ENCODE measurements at regions not wholly inside any gene's neighbourhood (a gene's known extent, or its start where the extent isn't known, plus 50 kb on each side); places are given as distances from the start of the nearest gene placed in this dataset.

DNA sequence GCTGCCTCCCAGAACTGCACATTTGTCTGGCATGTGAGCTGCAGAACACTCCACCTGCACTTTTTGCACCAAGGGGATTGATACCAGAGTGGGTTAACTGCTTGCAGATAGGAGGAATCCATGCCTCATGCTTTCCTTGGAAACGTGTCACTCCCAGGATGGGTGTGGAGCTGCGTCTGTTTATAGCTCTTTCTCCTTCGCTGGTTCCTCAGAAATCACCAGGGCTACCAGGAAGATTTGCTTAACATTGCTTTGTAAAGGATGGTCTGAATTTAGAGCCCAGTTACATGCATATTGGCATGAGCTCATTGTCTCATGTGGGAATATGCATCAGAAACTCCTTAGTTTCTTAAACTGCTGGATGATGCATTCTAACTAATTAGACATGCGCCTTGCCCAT lies 234.6 kb downstream of the GADD45G start:
- TF ChIP-seq, protein P1, sequence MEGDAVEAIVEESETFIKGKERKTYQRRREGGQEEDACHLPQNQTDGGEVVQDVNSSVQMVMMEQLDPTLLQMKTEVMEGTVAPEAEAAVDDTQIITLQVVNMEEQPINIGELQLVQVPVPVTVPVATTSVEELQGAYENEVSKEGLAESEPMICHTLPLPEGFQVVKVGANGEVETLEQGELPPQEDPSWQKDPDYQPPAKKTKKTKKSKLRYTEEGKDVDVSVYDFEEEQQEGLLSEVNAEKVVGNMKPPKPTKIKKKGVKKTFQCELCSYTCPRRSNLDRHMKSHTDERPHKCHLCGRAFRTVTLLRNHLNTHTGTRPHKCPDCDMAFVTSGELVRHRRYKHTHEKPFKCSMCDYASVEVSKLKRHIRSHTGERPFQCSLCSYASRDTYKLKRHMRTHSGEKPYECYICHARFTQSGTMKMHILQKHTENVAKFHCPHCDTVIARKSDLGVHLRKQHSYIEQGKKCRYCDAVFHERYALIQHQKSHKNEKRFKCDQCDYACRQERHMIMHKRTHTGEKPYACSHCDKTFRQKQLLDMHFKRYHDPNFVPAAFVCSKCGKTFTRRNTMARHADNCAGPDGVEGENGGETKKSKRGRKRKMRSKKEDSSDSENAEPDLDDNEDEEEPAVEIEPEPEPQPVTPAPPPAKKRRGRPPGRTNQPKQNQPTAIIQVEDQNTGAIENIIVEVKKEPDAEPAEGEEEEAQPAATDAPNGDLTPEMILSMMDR (conservative IDR thresholded peaks at IDR 0.05; ENCODE audit: low read depth in 2 of 2), result no peak
- TF ChIP-seq EZH2phosphoT487 (IDR thresholded peaks at IDR 0.05; ENCODE audit: unreplicated experiment) (no peak), EZH2 (IDR thresholded peaks at IDR 0.05; ENCODE audit: low read depth, unreplicated experiment) (no peak), JUNB (IDR thresholded peaks at IDR 0.05; ENCODE audit: unreplicated experiment) (no peak), POLR2AphosphoS5 (IDR thresholded peaks at IDR 0.05; ENCODE audit: low read depth) (no peak), ZNF331 (CRISPR knock-in tag; IDR thresholded peaks at IDR 0.05; ENCODE audit: low read depth) (no peak), CREB1 (CRISPR knock-in tag; IDR thresholded peaks at IDR 0.05; ENCODE audit: low read depth) (no peak), STAT1 (IDR thresholded peaks at IDR 0.05; ENCODE audit: unreplicated experiment) (no peak)
- TF ChIP-seq, protein P2, sequence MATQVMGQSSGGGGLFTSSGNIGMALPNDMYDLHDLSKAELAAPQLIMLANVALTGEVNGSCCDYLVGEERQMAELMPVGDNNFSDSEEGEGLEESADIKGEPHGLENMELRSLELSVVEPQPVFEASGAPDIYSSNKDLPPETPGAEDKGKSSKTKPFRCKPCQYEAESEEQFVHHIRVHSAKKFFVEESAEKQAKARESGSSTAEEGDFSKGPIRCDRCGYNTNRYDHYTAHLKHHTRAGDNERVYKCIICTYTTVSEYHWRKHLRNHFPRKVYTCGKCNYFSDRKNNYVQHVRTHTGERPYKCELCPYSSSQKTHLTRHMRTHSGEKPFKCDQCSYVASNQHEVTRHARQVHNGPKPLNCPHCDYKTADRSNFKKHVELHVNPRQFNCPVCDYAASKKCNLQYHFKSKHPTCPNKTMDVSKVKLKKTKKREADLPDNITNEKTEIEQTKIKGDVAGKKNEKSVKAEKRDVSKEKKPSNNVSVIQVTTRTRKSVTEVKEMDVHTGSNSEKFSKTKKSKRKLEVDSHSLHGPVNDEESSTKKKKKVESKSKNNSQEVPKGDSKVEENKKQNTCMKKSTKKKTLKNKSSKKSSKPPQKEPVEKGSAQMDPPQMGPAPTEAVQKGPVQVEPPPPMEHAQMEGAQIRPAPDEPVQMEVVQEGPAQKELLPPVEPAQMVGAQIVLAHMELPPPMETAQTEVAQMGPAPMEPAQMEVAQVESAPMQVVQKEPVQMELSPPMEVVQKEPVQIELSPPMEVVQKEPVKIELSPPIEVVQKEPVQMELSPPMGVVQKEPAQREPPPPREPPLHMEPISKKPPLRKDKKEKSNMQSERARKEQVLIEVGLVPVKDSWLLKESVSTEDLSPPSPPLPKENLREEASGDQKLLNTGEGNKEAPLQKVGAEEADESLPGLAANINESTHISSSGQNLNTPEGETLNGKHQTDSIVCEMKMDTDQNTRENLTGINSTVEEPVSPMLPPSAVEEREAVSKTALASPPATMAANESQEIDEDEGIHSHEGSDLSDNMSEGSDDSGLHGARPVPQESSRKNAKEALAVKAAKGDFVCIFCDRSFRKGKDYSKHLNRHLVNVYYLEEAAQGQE (IDR thresholded peaks at IDR 0.05; ENCODE audit: unreplicated experiment), result no peak

All from GM23338 (cell line).